Transverse colon (tissue), 4 donors: ENCODE measurements at regions not wholly inside any gene's neighbourhood (a gene's known extent, or its start where the extent isn't known, plus 50 kb on each side); places are given as distances from the start of the nearest gene placed in this dataset.

Source experiments
- CTCF ChIP-seq, 5 experiments: fragments of 200-600 bp in 3 of 5; fragments of 450-650 bp in 2 of 5; sonication (generic) in 3 of 5; IDR thresholded peaks; 1 replicate in 2 of 5; 2 replicates in 3 of 5; pipeline ENCODE4 v1.5.1; 2016 to 2017; ENCODE audit warnings: antibody characterized with exemption in 5 of 5, inconsistent platforms in 3 of 5, mild to moderate bottlenecking in 2 of 5, moderate library complexity in 1 of 5
- EP300 ChIP-seq: sonication (generic); formaldehyde crosslinking; IDR thresholded peaks from one replicate; pipeline ENCODE4 v1.6.1; 2017; ENCODE audit warnings: antibody characterized with exemption, low read depth
- POLR2A ChIP-seq: fragments of 450-650 bp; IDR thresholded peaks from one replicate; pipeline ENCODE4 v1.6.1; 2016; ENCODE audit warnings: antibody characterized with exemption, mild to moderate bottlenecking, moderate library complexity
- POLR2AphosphoS5 ChIP-seq, 3 donors: sonication (generic); formaldehyde crosslinking; IDR thresholded peaks; one replicate each; pipeline ENCODE4 v1.6.1; 2016; ENCODE audit warnings: antibody characterized with exemption in 3 of 3

DNA sequence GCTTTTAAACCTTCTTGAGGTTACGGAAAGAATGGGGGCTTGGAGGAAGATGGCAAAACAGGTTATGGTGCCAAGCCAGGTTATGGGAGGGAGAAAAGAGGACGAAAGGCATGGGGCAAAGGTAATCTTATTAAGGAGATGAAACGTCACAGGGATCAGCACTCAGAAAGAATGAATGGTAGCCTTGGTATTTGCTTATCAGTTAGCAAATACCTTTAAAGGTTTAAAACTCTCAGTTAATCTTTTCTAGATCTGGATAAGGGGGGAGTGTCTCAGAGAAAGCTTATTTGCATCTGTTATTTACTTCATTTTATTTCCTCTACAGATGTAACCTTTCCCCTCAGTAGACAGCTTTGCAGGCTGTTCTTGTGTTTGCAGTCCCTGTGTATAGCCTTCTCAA, 55.5 kb upstream of the EEF1E1 start:
- TF ChIP-seq POLR2A (no peak), CTCF (IDR thresholded peaks at IDR 0.05) (no peak), EP300 (no peak), POLR2AphosphoS5 (IDR thresholded peaks at IDR 0.05) (peak in 1 of 3 donors; percentile 45)
